Colonic mucosa (tissue), 4 donors: ENCODE measurements at regions not wholly inside any gene's neighbourhood (a gene's known extent, or its start where the extent isn't known, plus 50 kb on each side); places are given as distances from the start of the nearest gene placed in this dataset.

ENCODE experiments used
- DNase-seq: peaks from one replicate; pipeline ENCODE4 v3.0.0-alpha.2; 2020
- H3K27ac ChIP-seq: fragments of 200-600 bp; one replicate; pipeline ENCODE4 v1.8.0; 2021
- H3K27me3 ChIP-seq: fragments of 200-600 bp; one replicate; pipeline ENCODE4 v1.8.0; 2021
- H3K36me3 ChIP-seq: fragments of 200-600 bp; one replicate; pipeline ENCODE4 v1.8.0; 2021
- H3K4me1 ChIP-seq: fragments of 200-600 bp; one replicate; pipeline ENCODE4 v1.8.0; 2021; ENCODE audit warnings: mild to moderate bottlenecking
- H3K4me3 ChIP-seq: fragments of 200-600 bp; one replicate; pipeline ENCODE4 v1.8.0; 2021
- H3K9ac ChIP-seq, 2 donors: one replicate each; pipeline ENCODE4 v1.7.0; 2013; ENCODE audit warnings: control low read depth in 2 of 2, low read depth in 2 of 2, low read length in 2 of 2
- H3K9me3 ChIP-seq: fragments of 200-600 bp; one replicate; pipeline ENCODE4 v1.8.0; 2021
- CTCF ChIP-seq: fragments of 200-600 bp; IDR thresholded peaks from one replicate; pipeline ENCODE4 v1.8.0; 2022; ENCODE audit warnings: antibody characterized with exemption, mild to moderate bottlenecking
- intact Hi-C: fragments of 100-400 bp; cut with DNase I; formaldehyde crosslinking; loops from one replicate; pipeline ENCODE4 v1.14.1; 2022
- donor health status: healthy.
- donor health status: DM: no; HTN: no; CAD: no.
- donor health status: DM: no; HTN: no; CAD: no.

GRCh38 chr6:45783716-45784115 lies 231.9 kb downstream of the CLIC5 start:
- Histone ChIP-seq H3K9me3 (no peaks in the 10 kb centered on the region), H3K27ac (no peak overlapping the region), H3K36me3 (no peaks in the 10 kb centered on the region), H3K4me3 (no peak overlapping the region), H3K4me1 (no peaks in the 10 kb centered on the region), H3K9ac (no peak overlapping the region), H3K27me3 (no peaks in the 10 kb centered on the region)
- intact Hi-C loops: no loop called here
- no peak for TF ChIP-seq CTCF
- DNase-seq: no peak

GRCh38 chr6:45781890-45782289 lies 233.8 kb downstream of the CLIC5 start:
- no peak overlapping the region for H3K9ac ChIP-seq
- no peak overlapping the region for H3K4me3 ChIP-seq
- no peaks in the 10 kb centered on the region for H3K4me1 ChIP-seq
- H3K36me3 ChIP-seq: no peaks in the 10 kb centered on the region
- intact Hi-C loops: no loop called here
- no peaks in the 10 kb centered on the region for H3K9me3 ChIP-seq
- no peaks in the 10 kb centered on the region for H3K27me3 ChIP-seq
- no peak for DNase-seq
- TF ChIP-seq CTCF: no peak
- H3K27ac ChIP-seq: no peak overlapping the region

- Histone ChIP-seq H3K4me3 (no peak overlapping the region), H3K27ac (no peak overlapping the region), H3K9me3 (no peaks in the 10 kb centered on the region), H3K27me3 (no peaks in the 10 kb centered on the region), H3K4me1 (no peaks in the 10 kb centered on the region), H3K36me3 (no peaks in the 10 kb centered on the region), H3K9ac (no peak overlapping the region)
- intact Hi-C loops: no loop called here
- TF ChIP-seq CTCF: no peak
- no peak for DNase-seq
Measured at GRCh38 chr6:45780523-45780922, 235.1 kb downstream of the CLIC5 start.

GRCh38 chr6:45775026-45775697 lies 240.5 kb downstream of the CLIC5 start:
- no peak overlapping the region for H3K9ac ChIP-seq
- no peak for TF ChIP-seq CTCF
- H3K9me3 ChIP-seq: no peaks in the 10 kb centered on the region
- H3K4me1 ChIP-seq: no peaks in the 10 kb centered on the region
- intact Hi-C loops: no loop called here
- DNase-seq: no peak
- H3K27me3 ChIP-seq: no peaks in the 10 kb centered on the region
- no peaks in the 10 kb centered on the region for H3K36me3 ChIP-seq
- H3K4me3 ChIP-seq: no peak overlapping the region
- no peak overlapping the region for H3K27ac ChIP-seq

GRCh38 chr6:45773906-45774305 lies 241.8 kb downstream of the CLIC5 start:
- no peak for DNase-seq
- no peaks in the 10 kb centered on the region for H3K36me3 ChIP-seq
- H3K9me3 ChIP-seq: no peaks in the 10 kb centered on the region
- no peak for TF ChIP-seq CTCF
- intact Hi-C loops: no loop called here
- no peaks in the 10 kb centered on the region for H3K4me1 ChIP-seq
- no peak overlapping the region for H3K27ac ChIP-seq
- no peak overlapping the region for H3K4me3 ChIP-seq
- no peak overlapping the region for H3K9ac ChIP-seq
- no peaks in the 10 kb centered on the region for H3K27me3 ChIP-seq
